SK-N-SH treated with all-trans-retinoic acid at 6 μM for 48 hours (cell line): ENCODE measurements at regions not wholly inside any gene's neighbourhood (a gene's known extent, or its start where the extent isn't known, plus 50 kb on each side); places are given as distances from the start of the nearest gene placed in this dataset.

Experiments used
- ATAC-seq: fragments of 200-7000 bp; cut with Tn5 transposase; 3 replicates; pipeline ENCODE4 v1.9.1; 2020; ENCODE audit warnings: mild to moderate bottlenecking, moderate library complexity
- ARNTL ChIP-seq: fragments of 450-650 bp; formaldehyde crosslinking; IDR thresholded peaks from 2 replicates; pipeline ENCODE4 v1.5.0; 2020; ENCODE audit warnings: low read depth, mild to moderate bottlenecking, moderate library complexity, borderline replicate concordance
- BACH2 ChIP-seq: fragments of 250-450 bp; sonication (Bioruptor Pico); IDR thresholded peaks from 2 replicates; pipeline ENCODE4 v1.9.0; 2021; ENCODE audit warnings: mild to moderate bottlenecking, borderline replicate concordance
- CSDC2 ChIP-seq: fragments of 250-450 bp; sonication (Bioruptor Pico); IDR thresholded peaks from 2 replicates; pipeline ENCODE4 v1.5.0; 2020; ENCODE audit warnings: mild to moderate bottlenecking, moderate library complexity
- ESRRG ChIP-seq: fragments of 250-450 bp; sonication (Bioruptor Pico); IDR thresholded peaks from 2 replicates; pipeline ENCODE4 v1.6.1; 2021; ENCODE audit warnings: mild to moderate bottlenecking
- GLIS3 ChIP-seq: fragments of 250-450 bp; sonication (Bioruptor Pico); IDR thresholded peaks from 2 replicates; pipeline ENCODE4 v1.5.0; 2020; ENCODE audit warnings: mild to moderate bottlenecking, moderate library complexity
- ISL1 ChIP-seq: fragments of 250-450 bp; sonication (Bioruptor Pico); IDR thresholded peaks from 2 replicates; pipeline ENCODE4 v2.1.2; 2022; ENCODE audit warnings: mild to moderate bottlenecking, moderate library complexity
- OSR1 ChIP-seq: fragments of 250-450 bp; sonication (Bioruptor Pico); IDR thresholded peaks from 2 replicates; pipeline ENCODE4 v1.8.0; 2022; ENCODE audit warnings: moderate library complexity, mild to moderate bottlenecking, inconsistent platforms
- POU6F1 ChIP-seq: fragments of 250-450 bp; sonication (Bioruptor Pico); IDR thresholded peaks from 2 replicates; pipeline ENCODE4 v1.8.0; 2021; ENCODE audit warnings: low read depth, mild to moderate bottlenecking, moderate library complexity, borderline replicate concordance
- PPARA ChIP-seq: fragments of 250-450 bp; sonication (Bioruptor Pico); IDR thresholded peaks from 2 replicates; pipeline ENCODE4 v1.5.0; 2020; ENCODE audit warnings: mild to moderate bottlenecking, borderline replicate concordance
- RARB ChIP-seq: fragments of 250-450 bp; sonication (Bioruptor Pico); IDR thresholded peaks from 2 replicates; pipeline ENCODE4 v1.8.0; 2021; ENCODE audit warnings: mild to moderate bottlenecking, moderate library complexity
- SNAI2 ChIP-seq: fragments of 250-450 bp; sonication (Bioruptor Pico); IDR thresholded peaks from 2 replicates; pipeline ENCODE4 v1.5.0; 2020; ENCODE audit warnings: mild to moderate bottlenecking, moderate library complexity
- TCF4 ChIP-seq: fragments of 250-450 bp; sonication (Bioruptor Pico); IDR thresholded peaks from 2 replicates; pipeline ENCODE4 v1.8.0; 2021; ENCODE audit warnings: mild to moderate bottlenecking, moderate library complexity, borderline replicate concordance
- TOX ChIP-seq: fragments of 250-450 bp; sonication (Bioruptor Pico); IDR thresholded peaks from 2 replicates; pipeline ENCODE4 v1.8.0; 2021; ENCODE audit warnings: mild to moderate bottlenecking, moderate library complexity, borderline replicate concordance
- TSHZ2 ChIP-seq: fragments of 250-450 bp; sonication (Bioruptor Pico); IDR thresholded peaks from 2 replicates; pipeline ENCODE4 v1.5.0; 2020; ENCODE audit warnings: mild to moderate bottlenecking, moderate library complexity
- ZC3H10 ChIP-seq: fragments of 250-450 bp; sonication (Bioruptor Pico); IDR thresholded peaks from 2 replicates; pipeline ENCODE4 v1.5.1; 2021; ENCODE audit warnings: mild to moderate bottlenecking, moderate library complexity
- ZFP30 ChIP-seq: fragments of 450-650 bp; formaldehyde crosslinking; IDR thresholded peaks from 2 replicates; pipeline ENCODE4 v1.5.0; 2022; ENCODE audit warnings: mild to moderate bottlenecking, moderate library complexity
- ZNF565 ChIP-seq: fragments of 450-650 bp; formaldehyde crosslinking; conservative IDR thresholded peaks from 2 replicates; pipeline ENCODE4 v1.5.0; 2020; ENCODE audit warnings: low read depth, mild to moderate bottlenecking, moderate library complexity
- ZNF70 ChIP-seq: fragments of 450-650 bp; formaldehyde crosslinking; IDR thresholded peaks from 2 replicates; pipeline ENCODE4 v1.5.0; 2020; ENCODE audit warnings: mild to moderate bottlenecking, moderate library complexity
- ZNF8 ChIP-seq: fragments of 450-650 bp; formaldehyde crosslinking; IDR thresholded peaks from 2 replicates; pipeline ENCODE4 v1.5.0; 2020; ENCODE audit warnings: mild to moderate bottlenecking, moderate library complexity
- TF ChIP-seq, protein P1 (sequence below): fragments of 250-450 bp; sonication (Bioruptor Pico); IDR thresholded peaks from 2 replicates; pipeline ENCODE4 v1.8.0; 2020; ENCODE audit warnings: mild to moderate bottlenecking, moderate library complexity, borderline replicate concordance
- TF ChIP-seq, protein P2 (sequence below): fragments of 250-450 bp; sonication (Bioruptor Pico); IDR thresholded peaks from 2 replicates; pipeline ENCODE4 v1.5.1; 2020; ENCODE audit warnings: low read depth, mild to moderate bottlenecking, moderate library complexity
- TF ChIP-seq, protein P3 (sequence below): fragments of 250-450 bp; sonication (Bioruptor Pico); IDR thresholded peaks from 2 replicates; pipeline ENCODE4 v1.5.1; 2021; ENCODE audit warnings: mild to moderate bottlenecking, moderate library complexity

GRCh38 chr16:11462036-11462435 is 116.8 kb downstream of the RMI2 start:
- TF ChIP-seq BACH2 (CRISPR knock-in tag) (no peak), GLIS3 (no peak), ARNTL (CRISPR knock-in tag) (no peak), CSDC2 (CRISPR knock-in tag) (no peak), ZNF565 (no peak), POU6F1 (CRISPR knock-in tag) (no peak), TOX (CRISPR knock-in tag) (no peak), ZFP30 (CRISPR knock-in tag) (no peak), SNAI2 (no peak), RARB (CRISPR knock-in tag) (no peak), PPARA (no peak), ZNF8 (CRISPR knock-in tag) (no peak), ZNF70 (CRISPR knock-in tag) (no peak), TCF4 (CRISPR knock-in tag) (no peak), TSHZ2 (CRISPR knock-in tag) (no peak), OSR1 (CRISPR knock-in tag) (no peak)
- TF ChIP-seq, protein P1, sequence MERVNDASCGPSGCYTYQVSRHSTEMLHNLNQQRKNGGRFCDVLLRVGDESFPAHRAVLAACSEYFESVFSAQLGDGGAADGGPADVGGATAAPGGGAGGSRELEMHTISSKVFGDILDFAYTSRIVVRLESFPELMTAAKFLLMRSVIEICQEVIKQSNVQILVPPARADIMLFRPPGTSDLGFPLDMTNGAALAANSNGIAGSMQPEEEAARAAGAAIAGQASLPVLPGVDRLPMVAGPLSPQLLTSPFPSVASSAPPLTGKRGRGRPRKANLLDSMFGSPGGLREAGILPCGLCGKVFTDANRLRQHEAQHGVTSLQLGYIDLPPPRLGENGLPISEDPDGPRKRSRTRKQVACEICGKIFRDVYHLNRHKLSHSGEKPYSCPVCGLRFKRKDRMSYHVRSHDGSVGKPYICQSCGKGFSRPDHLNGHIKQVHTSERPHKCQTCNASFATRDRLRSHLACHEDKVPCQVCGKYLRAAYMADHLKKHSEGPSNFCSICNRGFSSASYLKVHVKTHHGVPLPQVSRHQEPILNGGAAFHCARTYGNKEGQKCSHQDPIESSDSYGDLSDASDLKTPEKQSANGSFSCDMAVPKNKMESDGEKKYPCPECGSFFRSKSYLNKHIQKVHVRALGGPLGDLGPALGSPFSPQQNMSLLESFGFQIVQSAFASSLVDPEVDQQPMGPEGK (CRISPR knock-in tag): no peak
- TF ChIP-seq, protein P2, sequence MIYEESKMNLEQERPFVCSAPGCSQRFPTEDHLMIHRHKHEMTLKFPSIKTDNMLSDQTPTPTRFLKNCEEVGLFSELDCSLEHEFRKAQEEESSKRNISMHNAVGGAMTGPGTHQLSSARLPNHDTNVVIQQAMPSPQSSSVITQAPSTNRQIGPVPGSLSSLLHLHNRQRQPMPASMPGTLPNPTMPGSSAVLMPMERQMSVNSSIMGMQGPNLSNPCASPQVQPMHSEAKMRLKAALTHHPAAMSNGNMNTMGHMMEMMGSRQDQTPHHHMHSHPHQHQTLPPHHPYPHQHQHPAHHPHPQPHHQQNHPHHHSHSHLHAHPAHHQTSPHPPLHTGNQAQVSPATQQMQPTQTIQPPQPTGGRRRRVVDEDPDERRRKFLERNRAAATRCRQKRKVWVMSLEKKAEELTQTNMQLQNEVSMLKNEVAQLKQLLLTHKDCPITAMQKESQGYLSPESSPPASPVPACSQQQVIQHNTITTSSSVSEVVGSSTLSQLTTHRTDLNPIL (CRISPR knock-in tag): no peak
- TF ChIP-seq, protein P3, sequence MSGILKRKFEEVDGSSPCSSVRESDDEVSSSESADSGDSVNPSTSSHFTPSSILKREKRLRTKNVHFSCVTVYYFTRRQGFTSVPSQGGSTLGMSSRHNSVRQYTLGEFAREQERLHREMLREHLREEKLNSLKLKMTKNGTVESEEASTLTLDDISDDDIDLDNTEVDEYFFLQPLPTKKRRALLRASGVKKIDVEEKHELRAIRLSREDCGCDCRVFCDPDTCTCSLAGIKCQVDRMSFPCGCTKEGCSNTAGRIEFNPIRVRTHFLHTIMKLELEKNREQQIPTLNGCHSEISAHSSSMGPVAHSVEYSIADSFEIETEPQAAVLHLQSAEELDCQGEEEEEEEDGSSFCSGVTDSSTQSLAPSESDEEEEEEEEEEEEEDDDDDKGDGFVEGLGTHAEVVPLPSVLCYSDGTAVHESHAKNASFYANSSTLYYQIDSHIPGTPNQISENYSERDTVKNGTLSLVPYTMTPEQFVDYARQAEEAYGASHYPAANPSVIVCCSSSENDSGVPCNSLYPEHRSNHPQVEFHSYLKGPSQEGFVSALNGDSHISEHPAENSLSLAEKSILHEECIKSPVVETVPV: no peak
- no peak for ATAC-seq

DNA sequence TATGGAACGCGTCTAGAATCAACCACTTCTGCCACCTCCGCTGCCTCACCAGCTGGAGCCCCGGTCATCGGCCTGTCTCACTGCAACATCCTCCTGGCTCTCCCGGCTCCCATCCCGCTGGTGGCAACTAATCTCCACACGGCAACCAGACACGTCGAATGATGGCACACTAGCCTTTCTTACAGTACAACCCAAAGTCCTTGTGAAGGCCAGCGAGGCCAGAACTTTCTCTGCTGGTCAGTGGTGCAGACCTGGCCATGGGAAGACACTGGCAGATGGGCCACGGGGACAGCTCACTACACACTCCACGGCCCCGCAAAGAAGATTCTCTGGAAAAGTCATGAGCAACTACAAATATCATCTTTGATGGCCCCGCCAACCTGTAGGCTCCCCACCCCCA is 117.6 kb downstream of the RMI2 start:
- no peak for ATAC-seq
- TF ChIP-seq, protein P3: no peak
- TF ChIP-seq ISL1 (no peak), BACH2 (CRISPR knock-in tag) (no peak), POU6F1 (CRISPR knock-in tag) (no peak), ESRRG (CRISPR knock-in tag) (no peak), ZNF565 (no peak), ZC3H10 (CRISPR knock-in tag) (no peak), ZFP30 (CRISPR knock-in tag) (no peak), TOX (CRISPR knock-in tag) (no peak)
- TF ChIP-seq, protein P2 (CRISPR knock-in tag): no peak
